HL-60 (cell line): ENCODE measurements at regions not wholly inside any gene's neighbourhood (a gene's known extent, or its start where the extent isn't known, plus 50 kb on each side); places are given as distances from the start of the nearest gene placed in this dataset.
"Not testable (repeated sequence)": the region's sequence is repeated elsewhere in the genome, so short reads cannot be mapped to it uniquely, and the experiment has no call there.

Experiments
- DNase-seq, 2 experiments: peaks; one replicate each; pipeline ENCODE4 v3.0.0-alpha.2; 2010 to 2020; ENCODE audit warnings: low read depth in 1 of 2, low spot score in 1 of 2
- H3K27ac ChIP-seq: fragments of 250-450 bp; sonication (Bioruptor Pico); replicated peaks from 2 replicates; pipeline ENCODE4 v1.5.1; 2020; ENCODE audit warnings: mild to moderate bottlenecking, moderate library complexity
- H3K27me3 ChIP-seq: fragments of 250-450 bp; sonication (Bioruptor Pico); 2 replicates; pipeline ENCODE4 v1.5.1; 2021; ENCODE audit warnings: mild to moderate bottlenecking, moderate library complexity; ENCODE audit not compliant: insufficient read depth, poor library complexity, severe bottlenecking
- H3K4me3 ChIP-seq: replicated peaks from 2 replicates; pipeline ENCODE4 v1.5.1; 2011; ENCODE audit warnings: mild to moderate bottlenecking, control low read depth, low read length; ENCODE audit not compliant: insufficient read depth

- H3K27me3 ChIP-seq, H3K4me3 ChIP-seq, H3K27ac ChIP-seq, DNase-seq: not testable (repeated sequence)
Observed at GRCh38 chr15:20045165-20045564, 496.4 kb downstream of the GOLGA6L6 start.

GRCh38 chr15:20040691-20041090, 500.9 kb downstream of the GOLGA6L6 start:
- H3K27ac ChIP-seq, DNase-seq, H3K27me3 ChIP-seq, H3K4me3 ChIP-seq: not testable (repeated sequence)

GRCh38 chr15:20025040-20025439, 516.6 kb downstream of the GOLGA6L6 start:
- not testable (repeated sequence) for DNase-seq, H3K4me3 ChIP-seq, H3K27ac ChIP-seq, H3K27me3 ChIP-seq

GRCh38 chr15:20022349-20022748, 519.3 kb downstream of the GOLGA6L6 start:
- not testable (repeated sequence) for H3K4me3 ChIP-seq, H3K27me3 ChIP-seq

GRCh38 chr15:20021351-20021750, 520.2 kb downstream of the GOLGA6L6 start:
- not testable (repeated sequence) for DNase-seq, H3K27ac ChIP-seq, H3K27me3 ChIP-seq, H3K4me3 ChIP-seq

More at GRCh38 chr15:20022349-20022748, 519.3 kb downstream of the GOLGA6L6 start:
- H3K27ac ChIP-seq, DNase-seq: not testable (repeated sequence)

- not testable (repeated sequence) for H3K27ac ChIP-seq, H3K4me3 ChIP-seq, H3K27me3 ChIP-seq, DNase-seq
Observed at GRCh38 chr15:20020588-20020987, 521.0 kb downstream of the GOLGA6L6 start.

- not testable (repeated sequence) for DNase-seq, H3K27ac ChIP-seq, H3K27me3 ChIP-seq, H3K4me3 ChIP-seq
Observed at GRCh38 chr15:20019758-20020157, 521.8 kb downstream of the GOLGA6L6 start.

- H3K27ac ChIP-seq, DNase-seq, H3K4me3 ChIP-seq, H3K27me3 ChIP-seq: not testable (repeated sequence)
Observed at GRCh38 chr15:20017581-20017980, 524.0 kb downstream of the GOLGA6L6 start.

- DNase-seq, H3K4me3 ChIP-seq, H3K27ac ChIP-seq, H3K27me3 ChIP-seq: not testable (repeated sequence)
Observed at GRCh38 chr15:20016941-20017340, 524.7 kb downstream of the GOLGA6L6 start.

GRCh38 chr15:20012837-20013236, 528.8 kb downstream of the GOLGA6L6 start:
- not testable (repeated sequence) for H3K27ac ChIP-seq, H3K4me3 ChIP-seq, DNase-seq

GRCh38 chr15:20010759-20011158, 530.8 kb downstream of the GOLGA6L6 start:
- H3K27me3 ChIP-seq, H3K27ac ChIP-seq, H3K4me3 ChIP-seq, DNase-seq: not testable (repeated sequence)

More at GRCh38 chr15:20012837-20013236, 528.8 kb downstream of the GOLGA6L6 start:
- not testable (repeated sequence) for H3K27me3 ChIP-seq

GRCh38 chr15:20009619-20010018, 532.0 kb downstream of the GOLGA6L6 start:
- not testable (repeated sequence) for H3K4me3 ChIP-seq, DNase-seq, H3K27ac ChIP-seq, H3K27me3 ChIP-seq

- not testable (repeated sequence) for DNase-seq, H3K27me3 ChIP-seq, H3K27ac ChIP-seq, H3K4me3 ChIP-seq
Observed at GRCh38 chr15:20007338-20007737, 534.3 kb downstream of the GOLGA6L6 start.

- DNase-seq, H3K27me3 ChIP-seq, H3K4me3 ChIP-seq, H3K27ac ChIP-seq: not testable (repeated sequence)
Observed at GRCh38 chr15:20003471-20003870, 538.1 kb downstream of the GOLGA6L6 start.

- H3K4me3 ChIP-seq, H3K27ac ChIP-seq, H3K27me3 ChIP-seq, DNase-seq: not testable (repeated sequence)
Observed at GRCh38 chr15:20002560-20002959, 539.0 kb downstream of the GOLGA6L6 start.

GRCh38 chr15:19996574-19997194, 544.9 kb downstream of the GOLGA6L6 start:
- not testable (repeated sequence) for H3K27me3 ChIP-seq, H3K27ac ChIP-seq, H3K4me3 ChIP-seq, DNase-seq
